HepG2 (cell line): ENCODE measurements at regions not wholly inside any gene's neighbourhood (a gene's known extent, or its start where the extent isn't known, plus 50 kb on each side); places are given as distances from the start of the nearest gene placed in this dataset.

ENCODE experiments used
- ATAC-seq: fragments of 200-7000 bp; cut with Tn5 transposase; 3 replicates; pipeline ENCODE4 v1.9.1; 2020; ENCODE audit warnings: mild to moderate bottlenecking, moderate library complexity
- BruUV-seq: library from RNA; stranded (reverse); fragments of 400-500 nt; replicated peaks from 2 replicates; lab custom pipeline; 2021; lab: Mats Ljungman, UMichigan
- CTCF ChIA-PET: fragments of 300-600 bp; formaldehyde crosslinking; extraction: SDS; loops from one replicate; lab custom pipeline; 2021; ENCODE audit warnings: low total read pairs, inconsistent platforms, low intra/inter-chr PET ratio; lab: Yijun Ruan, JAX
- POLR2A ChIA-PET: fragments of 350-600 bp; sonication (Branson Sonifier 250); formaldehyde crosslinking; loops from one replicate; lab custom pipeline; 2020; ENCODE audit warnings: antibody characterized with exemption, inconsistent platforms; lab: Yijun Ruan, JAX
- DNase-seq: peaks from one replicate; pipeline ENCODE4 v3.0.0-alpha.2; 2015; ENCODE audit warnings: low spot score
- FAIRE-seq: peaks from 3 replicates; lab custom pipeline; 2011; peaks lifted over from hg19 to GRCh38; lab: Jason Lieb, UNC
- H2AFZ ChIP-seq: one replicate; pipeline ENCODE4 v1.6.1; 2011; ENCODE audit warnings: low read length, inconsistent platforms
- H3K27ac ChIP-seq: fragments of 300-600 bp; 3 replicates; pipeline ENCODE4 v1.8.0; 2011; ENCODE audit warnings: mixed run types, mild to moderate bottlenecking, mixed read lengths, low read length, inconsistent platforms; ENCODE audit not compliant: insufficient read depth; ENCODE audit errors: extremely low read length
- H3K27me3 ChIP-seq, 2 experiments: fragments of 200-600 bp in 1 of 2; 2 replicates in 1 of 2; 3 replicates in 1 of 2; pipeline versions ENCODE4 v1.6.0 to v1.8.0; 2011; ENCODE audit warnings: low read length in 2 of 2, mild to moderate bottlenecking in 2 of 2, moderate library complexity in 2 of 2, inconsistent platforms in 1 of 2; ENCODE audit not compliant: insufficient read depth in 2 of 2, control insufficient read depth in 1 of 2
- H3K36me3 ChIP-seq, 2 experiments: fragments of 200-600 bp in 1 of 2; replicated peaks in 1 of 2; 2 replicates in 1 of 2; 3 replicates in 1 of 2; pipeline versions ENCODE4 v1.5.1 to v1.8.0; 2011; ENCODE audit warnings: low read length in 2 of 2, inconsistent platforms in 1 of 2; ENCODE audit not compliant: insufficient read depth in 2 of 2, control insufficient read depth in 1 of 2
- H3K4me1 ChIP-seq: 2 replicates; pipeline ENCODE4 v1.5.1; 2012; ENCODE audit warnings: low read length, inconsistent platforms; ENCODE audit not compliant: insufficient read depth
- H3K4me2 ChIP-seq: 2 replicates; pipeline ENCODE4 v1.6.0; 2011; ENCODE audit warnings: low read depth, low read length, inconsistent platforms
- H3K4me3 ChIP-seq, 3 experiments: fragments of 200-600 bp in 1 of 3; sonication (generic), shearing (Covaris generic) in 1 of 3; replicated peaks in 1 of 3; 2 replicates each; pipeline ENCODE4 v1.5.1; 2011 to 2016; ENCODE audit warnings: low read length in 3 of 3, inconsistent platforms in 2 of 3, low read depth in 2 of 3, mild to moderate bottlenecking in 2 of 3, control low read depth in 1 of 3, mixed read lengths in 1 of 3; ENCODE audit not compliant: insufficient read depth in 1 of 3
- H3K79me2 ChIP-seq: one replicate; pipeline ENCODE4 v1.6.1; 2011; ENCODE audit warnings: low read length, inconsistent platforms; ENCODE audit not compliant: insufficient read depth
- H3K9ac ChIP-seq: 2 replicates; pipeline ENCODE4 v1.6.0; 2011; ENCODE audit warnings: mild to moderate bottlenecking, low read depth, low read length, inconsistent platforms; ENCODE audit not compliant: insufficient read depth
- H3K9me3 ChIP-seq: 2 replicates; pipeline ENCODE4 v1.5.1; 2012; ENCODE audit warnings: mild to moderate bottlenecking, low read length
- H4K20me1 ChIP-seq: 2 replicates; pipeline ENCODE4 v1.6.0; 2011; ENCODE audit warnings: inconsistent platforms, mild to moderate bottlenecking, low read length, moderate library complexity; ENCODE audit not compliant: insufficient read depth
- HIVEP1 ChIP-seq: sonication (generic); formaldehyde crosslinking; IDR thresholded peaks from 2 replicates; pipeline ENCODE4 v1.4.0; 2020; ENCODE audit warnings: mild to moderate bottlenecking, missing genetic modification reagents
- MBD4 ChIP-seq: IDR thresholded peaks from 2 replicates; pipeline ENCODE4 v1.6.1; 2012; ENCODE audit warnings: low read length, inconsistent platforms, borderline replicate concordance
- MYNN ChIP-seq: sonication (generic); formaldehyde crosslinking; IDR thresholded peaks from 2 replicates; pipeline ENCODE4 v1.4.0; 2020; ENCODE audit warnings: mild to moderate bottlenecking, low read depth, missing genetic modification reagents
- NR1H2 ChIP-seq: sonication (generic); formaldehyde crosslinking; IDR thresholded peaks from 2 replicates; pipeline ENCODE4 v1.8.1; 2022; ENCODE audit warnings: low read depth, missing genetic modification reagents, borderline replicate concordance
- RARA ChIP-seq: IDR thresholded peaks from 2 replicates; pipeline ENCODE4 v1.6.1; 2016; ENCODE audit warnings: missing genetic modification reagents, missing compliant biosample characterization
- SP2 ChIP-seq: sonication (generic); formaldehyde crosslinking; IDR thresholded peaks from 2 replicates; pipeline ENCODE4 v1.5.1; 2020; ENCODE audit warnings: mild to moderate bottlenecking, missing genetic modification reagents
- ZFP62 ChIP-seq: sonication (generic); formaldehyde crosslinking; IDR thresholded peaks from 2 replicates; pipeline ENCODE4 v1.4.0; 2020; ENCODE audit warnings: missing genetic modification reagents
- ZNF17 ChIP-seq: sonication (generic); formaldehyde crosslinking; IDR thresholded peaks from 2 replicates; pipeline ENCODE4 v1.5.0; 2020; ENCODE audit warnings: mild to moderate bottlenecking, missing genetic modification reagents
- ZNF224 ChIP-seq: sonication (generic); formaldehyde crosslinking; IDR thresholded peaks from 2 replicates; pipeline ENCODE4 v1.5.0; 2020; ENCODE audit warnings: mild to moderate bottlenecking, missing genetic modification reagents
- ZNF326 ChIP-seq: sonication (generic); formaldehyde crosslinking; IDR thresholded peaks from 2 replicates; pipeline ENCODE4 v1.4.0; 2020; ENCODE audit warnings: missing genetic modification reagents, borderline replicate concordance
- in situ Hi-C: cut with HindIII; loops from 2 replicates; pipeline ENCODE4 v1.10.0; 2017; ENCODE audit warnings: low pct_unique_long_range_greater_than_20kb; ENCODE audit not compliant: extremely low pct_ligation_motif_present
- intact Hi-C: fragments of 100-400 bp; cut with micrococcal nuclease; formaldehyde crosslinking; loops from one replicate; pipeline ENCODE4 v1.10.0; 2022; ENCODE audit not compliant: unreplicated experiment
- TF ChIP-seq, protein P1 (sequence below): sonication (generic); formaldehyde crosslinking; IDR thresholded peaks from 2 replicates; pipeline ENCODE4 v1.4.0; 2020; ENCODE audit warnings: missing genetic modification reagents, mild to moderate bottlenecking, borderline replicate concordance
- TF ChIP-seq, protein P2 (sequence below): sonication (generic); formaldehyde crosslinking; IDR thresholded peaks from 2 replicates; pipeline ENCODE4 v1.8.1; 2023; ENCODE audit warnings: mild to moderate bottlenecking, missing genetic modification reagents
- TF ChIP-seq, protein P3 (sequence below): sonication (generic); formaldehyde crosslinking; IDR thresholded peaks from 2 replicates; pipeline ENCODE4 v1.5.0; 2020; ENCODE audit warnings: missing genetic modification reagents, mild to moderate bottlenecking, borderline replicate concordance

DNA sequence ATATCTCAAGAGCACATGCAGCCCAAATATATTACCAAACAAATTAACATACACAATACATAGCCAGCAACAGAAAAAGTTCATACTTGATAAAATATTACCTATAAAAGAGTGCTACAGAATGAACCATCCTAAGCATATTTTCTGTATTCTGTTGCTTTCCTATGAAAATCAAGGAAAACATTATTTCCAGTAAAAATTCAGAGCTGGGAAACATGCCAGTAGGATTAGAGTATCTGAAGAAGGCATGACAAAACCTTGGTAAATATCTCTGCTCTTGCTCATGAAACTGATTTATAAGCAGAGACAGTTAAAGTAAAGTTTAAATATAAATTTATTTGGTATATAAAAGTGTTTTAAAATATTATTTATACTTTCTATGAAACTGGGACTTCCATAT, 599.7 kb downstream of the ARAP2 start:
- H3K4me3 ChIP-seq: no peak overlapping the region
- TF ChIP-seq MYNN (CRISPR knock-in tag) (no peak), MBD4 (no peak), ZNF224 (no peak), RARA (CRISPR knock-in tag) (no peak), HIVEP1 (no peak), NR1H2 (CRISPR knock-in tag) (no peak), ZNF17 (no peak), ZFP62 (no peak), SP2 (no peak), ZNF326 (CRISPR knock-in tag) (no peak)
- TF ChIP-seq, protein P1, sequence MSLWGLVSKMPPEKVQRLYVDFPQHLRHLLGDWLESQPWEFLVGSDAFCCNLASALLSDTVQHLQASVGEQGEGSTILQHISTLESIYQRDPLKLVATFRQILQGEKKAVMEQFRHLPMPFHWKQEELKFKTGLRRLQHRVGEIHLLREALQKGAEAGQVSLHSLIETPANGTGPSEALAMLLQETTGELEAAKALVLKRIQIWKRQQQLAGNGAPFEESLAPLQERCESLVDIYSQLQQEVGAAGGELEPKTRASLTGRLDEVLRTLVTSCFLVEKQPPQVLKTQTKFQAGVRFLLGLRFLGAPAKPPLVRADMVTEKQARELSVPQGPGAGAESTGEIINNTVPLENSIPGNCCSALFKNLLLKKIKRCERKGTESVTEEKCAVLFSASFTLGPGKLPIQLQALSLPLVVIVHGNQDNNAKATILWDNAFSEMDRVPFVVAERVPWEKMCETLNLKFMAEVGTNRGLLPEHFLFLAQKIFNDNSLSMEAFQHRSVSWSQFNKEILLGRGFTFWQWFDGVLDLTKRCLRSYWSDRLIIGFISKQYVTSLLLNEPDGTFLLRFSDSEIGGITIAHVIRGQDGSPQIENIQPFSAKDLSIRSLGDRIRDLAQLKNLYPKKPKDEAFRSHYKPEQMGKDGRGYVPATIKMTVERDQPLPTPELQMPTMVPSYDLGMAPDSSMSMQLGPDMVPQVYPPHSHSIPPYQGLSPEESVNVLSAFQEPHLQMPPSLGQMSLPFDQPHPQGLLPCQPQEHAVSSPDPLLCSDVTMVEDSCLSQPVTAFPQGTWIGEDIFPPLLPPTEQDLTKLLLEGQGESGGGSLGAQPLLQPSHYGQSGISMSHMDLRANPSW (CRISPR knock-in tag): no peak
- TF ChIP-seq, protein P2, sequence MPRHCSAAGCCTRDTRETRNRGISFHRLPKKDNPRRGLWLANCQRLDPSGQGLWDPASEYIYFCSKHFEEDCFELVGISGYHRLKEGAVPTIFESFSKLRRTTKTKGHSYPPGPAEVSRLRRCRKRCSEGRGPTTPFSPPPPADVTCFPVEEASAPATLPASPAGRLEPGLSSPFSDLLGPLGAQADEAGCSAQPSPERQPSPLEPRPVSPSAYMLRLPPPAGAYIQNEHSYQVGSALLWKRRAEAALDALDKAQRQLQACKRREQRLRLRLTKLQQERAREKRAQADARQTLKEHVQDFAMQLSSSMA (CRISPR knock-in tag): no peak
- TF ChIP-seq, protein P3, sequence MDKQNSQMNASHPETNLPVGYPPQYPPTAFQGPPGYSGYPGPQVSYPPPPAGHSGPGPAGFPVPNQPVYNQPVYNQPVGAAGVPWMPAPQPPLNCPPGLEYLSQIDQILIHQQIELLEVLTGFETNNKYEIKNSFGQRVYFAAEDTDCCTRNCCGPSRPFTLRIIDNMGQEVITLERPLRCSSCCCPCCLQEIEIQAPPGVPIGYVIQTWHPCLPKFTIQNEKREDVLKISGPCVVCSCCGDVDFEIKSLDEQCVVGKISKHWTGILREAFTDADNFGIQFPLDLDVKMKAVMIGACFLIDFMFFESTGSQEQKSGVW (CRISPR knock-in tag): no peak
- TF ChIP-seq, all 625 proteins: peak for 0
- CTCF ChIA-PET: no interaction called here
- no peaks in the 10 kb centered on the region for H4K20me1 ChIP-seq
- no peak overlapping the region for H3K9ac ChIP-seq
- POLR2A ChIA-PET: no interaction called here
- no peaks in the 10 kb centered on the region for H3K4me1 ChIP-seq
- FAIRE-seq (no peak), ATAC-seq (no peak), DNase-seq (no peak)
- no peak overlapping the region for H3K4me2 ChIP-seq
- no TSS peak for BruUV-seq
- H3K9me3 ChIP-seq: no peaks in the 10 kb centered on the region
- no peak overlapping the region for H3K27ac ChIP-seq
- intact Hi-C loops: no loop called here
- H2AFZ ChIP-seq: no peak overlapping the region
- H3K79me2 ChIP-seq: no peaks in the 10 kb centered on the region
- in situ Hi-C loops: no loop called here
- no peaks in the 10 kb centered on the region for H3K27me3 ChIP-seq
- no peaks in the 10 kb centered on the region for H3K36me3 ChIP-seq
